AG08395 (cell line): ENCODE measurements at regions not wholly inside any gene's neighbourhood (a gene's known extent, or its start where the extent isn't known, plus 50 kb on each side); places are given as distances from the start of the nearest gene placed in this dataset.
"Not testable (repeated sequence)": the region's sequence is repeated elsewhere in the genome, so short reads cannot be mapped to it uniquely, and the experiment has no call there.

Experiments
- DNase-seq: peaks from one replicate; pipeline ENCODE4 v3.0.0; 2012; ENCODE audit warnings: mixed read lengths, low spot score

- no peak for DNase-seq
Observed at GRCh38 chr15:31221936-31222515, 104.6 kb upstream of the KLF13 start.

GRCh38 chr15:31222773-31223341, 103.8 kb upstream of the KLF13 start:
- no peak for DNase-seq

GRCh38 chr15:31223478-31224350, 102.9 kb upstream of the KLF13 start:
- DNase-seq, result no peak

GRCh38 chr15:31224661-31225060, 102.0 kb upstream of the KLF13 start:
- DNase-seq, result not testable (repeated sequence)

- no peak for DNase-seq
Observed at GRCh38 chr15:31225356-31225955, 101.2 kb upstream of the KLF13 start.

GRCh38 chr15:31226021-31226420, 100.6 kb upstream of the KLF13 start:
- no peak for DNase-seq

GRCh38 chr15:31227235-31227634, 99.4 kb upstream of the KLF13 start:
- DNase-seq, result no peak

GRCh38 chr15:31228011-31228484, 98.6 kb upstream of the KLF13 start:
- no peak for DNase-seq

- DNase-seq, result no peak
Observed at GRCh38 chr15:31228980-31229826, 97.4 kb upstream of the KLF13 start.

- DNase-seq, result no peak
Observed at GRCh38 chr15:31230630-31231485, 95.8 kb upstream of the KLF13 start.

GRCh38 chr15:31234815-31235214, 91.8 kb upstream of the KLF13 start:
- DNase-seq, result no peak

GRCh38 chr15:31235311-31236183, 91.1 kb upstream of the KLF13 start:
- no peak for DNase-seq

GRCh38 chr15:31236184-31237042, 90.2 kb upstream of the KLF13 start:
- peak; percentile 96 for DNase-seq

GRCh38 chr15:31237043-31237324, 89.7 kb upstream of the KLF13 start:
- DNase-seq, result no peak

GRCh38 chr15:31238906-31239305, 87.7 kb upstream of the KLF13 start:
- DNase-seq, result no peak

GRCh38 chr15:31239409-31239808, 87.2 kb upstream of the KLF13 start:
- no peak for DNase-seq

- no peak for DNase-seq
Observed at GRCh38 chr15:31241888-31242522, 84.6 kb upstream of the KLF13 start.

- DNase-seq, result no peak
Observed at GRCh38 chr15:31243895-31244294, 82.7 kb upstream of the KLF13 start.
